EL (cell line): ENCODE measurements at regions not wholly inside any gene's neighbourhood (a gene's known extent, or its start where the extent isn't known, plus 50 kb on each side); places are given as distances from the start of the nearest gene placed in this dataset.

Source experiments
- DNase-seq: peaks from one replicate; pipeline ENCODE4 v3.0.0-alpha.2; 2016

DNA sequence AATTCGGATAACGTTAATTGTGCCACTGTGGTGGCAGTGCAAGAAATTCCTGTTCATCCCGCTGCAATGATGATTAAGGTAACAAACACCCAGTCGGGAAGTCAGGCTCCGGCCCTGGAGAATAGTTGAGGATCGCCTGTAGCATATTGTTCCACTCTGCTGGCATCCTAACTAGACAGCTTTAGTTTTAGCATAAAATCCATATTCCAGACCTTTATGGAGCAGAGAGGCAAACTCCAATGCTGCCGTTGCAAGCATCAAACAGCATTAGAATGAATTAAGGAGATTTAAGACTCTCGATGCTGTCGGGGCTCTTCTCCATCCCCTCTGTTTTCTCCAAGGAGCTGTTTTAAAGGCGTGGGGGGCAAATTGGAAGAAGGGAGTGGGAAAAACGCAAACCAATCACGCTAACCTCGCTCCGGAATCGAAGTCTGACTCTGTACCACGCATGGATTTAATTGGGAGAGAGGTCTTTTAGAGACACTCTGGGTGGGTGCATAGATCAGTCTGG, 660.4 kb downstream of the VRK1 start:
- DNase-seq = no peak

DNA sequence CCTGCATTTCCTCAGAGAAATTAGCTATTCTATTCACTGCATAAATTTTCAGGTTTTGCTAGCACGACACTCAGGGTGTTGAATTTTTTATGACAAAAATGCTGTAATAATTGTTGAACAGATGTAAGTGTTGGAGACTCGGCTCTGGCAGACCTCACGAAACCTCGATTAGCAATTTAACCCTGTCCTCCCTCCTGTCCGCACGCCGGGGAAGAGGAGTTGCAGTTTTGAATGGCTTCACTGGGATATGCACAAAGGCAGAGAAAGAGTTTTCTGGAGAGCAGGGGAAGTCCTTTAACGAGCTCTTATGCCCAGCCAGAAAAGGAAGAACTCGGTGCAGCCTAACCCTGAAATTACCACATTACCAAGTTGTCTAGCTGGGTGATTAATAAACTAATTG, 661.1 kb downstream of the VRK1 start:
- no peak for DNase-seq

DNA sequence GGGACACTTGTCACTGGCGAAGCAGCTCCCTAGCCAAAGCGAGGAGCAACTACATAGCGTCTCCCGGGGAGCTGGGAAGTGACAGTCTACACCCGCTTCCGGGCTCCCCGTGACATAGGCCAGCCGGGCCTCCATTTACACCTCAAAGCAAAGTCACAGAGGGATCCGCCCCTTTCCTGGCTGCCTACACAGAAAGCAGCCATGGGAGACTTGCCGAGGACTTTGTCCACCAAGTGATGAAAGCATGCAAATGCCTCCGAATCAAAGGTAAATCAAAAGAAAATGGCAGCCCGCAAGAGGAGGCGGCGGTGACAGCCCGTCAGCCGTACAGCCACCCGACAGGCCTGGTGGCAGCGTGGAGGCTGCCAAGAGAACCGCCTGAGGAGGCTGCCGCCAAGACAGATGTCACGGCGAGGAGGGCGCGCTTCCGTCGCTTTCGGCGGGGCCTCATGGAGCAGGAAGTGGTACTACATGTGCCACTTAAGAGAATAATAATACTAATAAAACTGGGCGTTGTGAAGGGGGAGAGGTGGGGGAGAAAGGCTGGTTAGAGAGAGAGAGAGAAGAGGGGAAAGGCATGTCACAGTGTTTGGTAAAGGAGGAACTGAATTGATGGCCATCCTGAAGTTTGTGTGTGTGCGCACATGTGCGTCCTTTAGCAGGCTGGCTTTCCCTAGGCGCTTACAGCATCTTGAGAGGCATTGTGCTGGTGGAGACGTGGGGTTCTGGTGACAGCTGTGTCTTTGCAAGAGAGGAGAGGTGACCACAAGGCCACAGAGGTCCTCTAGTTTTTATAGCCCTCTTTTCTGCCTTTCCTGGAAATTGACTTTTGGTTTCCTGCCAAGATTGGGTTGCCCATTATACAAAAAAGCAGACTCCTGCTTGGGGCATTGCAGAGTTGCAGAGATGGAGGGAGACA, 661.7 kb downstream of the VRK1 start:
- DNase-seq = no peak

- no peak for DNase-seq
Observed at GRCh38 chr14:97462081-97462480, 664.9 kb downstream of the VRK1 start.

GRCh38 chr14:97468220-97468619, 671.0 kb downstream of the VRK1 start:
- DNase-seq = no peak

DNA sequence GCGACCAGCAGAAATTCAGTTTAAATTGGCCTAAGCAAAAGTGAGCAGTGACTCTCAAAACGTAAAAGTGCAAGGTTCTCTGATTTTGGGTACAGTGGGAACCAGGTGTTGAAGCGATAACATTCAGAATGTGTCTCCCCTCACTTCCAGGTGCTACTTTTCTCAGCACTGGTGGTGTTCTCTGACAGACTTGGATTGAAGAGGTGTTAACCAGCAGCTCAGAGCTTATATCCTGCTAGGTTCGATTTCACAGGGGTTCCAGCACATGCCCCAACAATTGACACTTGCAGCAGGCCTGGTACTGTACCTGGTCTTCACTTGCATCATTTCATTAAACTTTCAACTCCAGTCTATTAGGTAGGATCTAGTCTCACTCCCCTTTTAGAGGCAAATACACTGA, 680.2 kb downstream of the VRK1 start:
- DNase-seq = no peak

DNA sequence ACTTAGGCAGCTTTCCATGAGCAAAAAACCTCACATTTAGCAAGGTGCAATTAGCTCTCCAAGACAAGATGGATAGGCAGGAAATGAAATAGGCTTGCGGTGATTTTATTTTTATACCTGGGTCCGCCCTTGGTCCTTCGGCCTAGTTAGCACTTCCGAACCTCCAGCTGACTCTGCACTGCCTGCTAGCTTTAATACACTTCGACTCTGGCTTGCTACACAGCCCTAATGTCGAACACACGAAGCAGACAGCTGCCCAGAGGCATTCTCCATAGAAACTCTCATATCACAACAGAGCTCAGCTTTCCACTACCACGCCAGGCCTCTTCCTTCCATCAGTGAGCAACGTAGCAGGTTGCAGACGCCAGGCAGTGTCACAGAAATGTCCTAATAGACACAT, 688.0 kb downstream of the VRK1 start:
- DNase-seq = no peak

DNA sequence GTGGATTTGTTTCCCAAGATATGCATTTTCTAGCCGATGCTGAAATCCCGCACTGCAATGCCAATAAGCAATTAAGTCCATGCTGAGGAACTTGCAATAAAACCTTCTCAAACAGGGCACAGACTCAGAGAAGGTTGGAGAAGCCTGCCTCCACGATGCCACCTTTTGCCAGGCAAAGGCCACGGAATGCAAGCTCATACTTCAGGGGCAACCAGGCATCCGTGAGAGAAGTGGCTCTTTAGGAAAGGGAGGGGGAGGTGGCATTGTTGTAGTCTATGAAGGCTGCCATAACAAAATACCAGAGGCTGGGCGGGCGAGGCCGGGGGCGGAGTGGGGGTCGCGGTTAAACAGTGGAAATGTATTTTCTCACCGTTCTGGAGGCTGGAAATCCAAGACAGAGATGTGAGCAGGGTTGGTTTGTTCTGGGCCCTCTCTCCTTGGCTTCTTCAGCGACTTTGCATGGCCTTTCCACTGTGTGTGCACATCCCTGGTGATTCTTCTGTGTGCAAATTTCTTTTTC, 689.5 kb downstream of the VRK1 start:
- DNase-seq = no peak

DNA sequence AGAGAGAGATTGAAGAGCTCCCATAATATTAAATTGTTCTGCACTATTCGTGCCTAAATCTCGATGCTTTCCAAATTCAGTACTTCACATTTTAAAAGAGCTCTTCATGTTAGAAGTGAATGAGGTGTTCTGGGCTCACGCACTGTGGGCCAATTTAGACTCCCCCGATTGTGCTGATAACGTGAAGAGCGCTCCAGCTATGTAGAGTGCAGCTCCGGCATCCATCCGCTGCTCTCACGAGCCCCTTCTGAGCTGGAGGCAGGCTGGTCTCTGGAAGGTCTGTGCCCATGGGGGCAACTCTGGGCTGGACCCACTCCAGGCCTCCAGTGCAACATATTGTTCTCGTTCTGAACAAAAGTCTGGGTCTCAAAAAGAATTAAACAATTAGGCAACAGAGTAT, 692.6 kb downstream of the VRK1 start:
- DNase-seq = no peak

DNA sequence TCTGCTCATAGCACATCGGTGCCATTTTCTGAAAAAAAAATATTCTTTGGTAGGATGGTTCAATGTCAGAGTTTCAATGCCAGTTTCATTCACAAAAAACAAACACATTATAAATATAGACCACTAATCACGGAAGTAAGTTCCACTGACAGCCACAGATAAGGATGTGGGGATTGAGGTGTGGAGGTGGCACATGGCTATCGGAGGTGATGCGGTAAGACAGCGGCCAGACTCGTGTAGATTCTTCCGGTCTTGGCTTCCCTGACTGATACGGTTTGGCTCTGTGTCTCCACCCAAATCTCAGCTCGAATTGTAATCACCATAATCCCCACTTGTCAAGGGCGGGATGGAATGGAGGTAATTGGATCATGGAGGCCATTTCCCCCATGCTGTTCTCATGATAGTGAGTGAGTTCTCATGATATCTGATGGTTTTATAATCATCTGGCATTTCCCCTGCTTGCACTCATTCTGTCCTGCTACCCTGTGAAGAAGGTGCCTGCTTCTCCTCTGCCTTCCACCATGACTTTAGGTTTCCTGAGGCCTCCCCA, 693.4 kb downstream of the VRK1 start:
- no peak for DNase-seq

DNA sequence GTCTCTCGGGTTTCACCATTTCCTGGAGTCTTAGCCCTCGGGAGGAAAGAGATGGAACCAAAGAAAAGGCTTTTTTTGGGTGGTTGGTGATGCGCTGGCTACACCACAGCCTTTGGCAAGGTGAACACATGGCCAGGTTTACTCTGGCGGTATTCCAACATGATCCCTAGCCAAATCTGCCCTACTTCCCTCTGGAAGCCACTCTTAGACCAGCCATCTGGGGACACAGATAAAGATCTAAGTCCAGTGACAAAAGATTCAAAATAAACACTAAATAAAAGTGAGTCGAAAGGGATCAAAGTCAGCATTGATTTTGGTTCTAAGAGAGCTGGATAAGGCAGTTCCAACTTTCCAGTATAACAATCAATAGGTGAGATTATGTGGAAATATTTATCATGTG, 694.5 kb downstream of the VRK1 start:
- DNase-seq = no peak

- no peak for DNase-seq
Observed at GRCh38 chr14:97499790-97500481, 702.8 kb downstream of the VRK1 start.

DNA sequence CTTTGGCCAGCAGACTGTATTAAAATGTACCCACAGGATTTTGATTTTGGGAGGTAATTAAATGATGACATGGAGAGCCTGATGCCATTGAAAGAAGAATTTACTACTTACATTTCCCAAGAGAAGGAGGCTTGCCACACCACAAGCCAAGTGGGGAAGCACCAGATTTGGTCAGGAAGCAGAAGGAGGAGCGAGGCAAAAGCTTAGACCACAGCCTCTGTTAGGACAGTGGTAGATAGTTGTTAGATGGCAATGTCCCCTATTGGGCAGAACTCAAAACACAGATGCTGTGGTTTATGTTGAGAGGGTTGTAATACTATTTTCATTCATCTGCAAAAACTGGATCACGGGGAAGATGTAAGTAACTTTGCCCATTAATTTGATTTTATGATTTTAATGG, 709.4 kb downstream of the VRK1 start:
- no peak for DNase-seq

GRCh38 chr14:97513891-97514290, 716.7 kb downstream of the VRK1 start:
- no peak for DNase-seq

DNA sequence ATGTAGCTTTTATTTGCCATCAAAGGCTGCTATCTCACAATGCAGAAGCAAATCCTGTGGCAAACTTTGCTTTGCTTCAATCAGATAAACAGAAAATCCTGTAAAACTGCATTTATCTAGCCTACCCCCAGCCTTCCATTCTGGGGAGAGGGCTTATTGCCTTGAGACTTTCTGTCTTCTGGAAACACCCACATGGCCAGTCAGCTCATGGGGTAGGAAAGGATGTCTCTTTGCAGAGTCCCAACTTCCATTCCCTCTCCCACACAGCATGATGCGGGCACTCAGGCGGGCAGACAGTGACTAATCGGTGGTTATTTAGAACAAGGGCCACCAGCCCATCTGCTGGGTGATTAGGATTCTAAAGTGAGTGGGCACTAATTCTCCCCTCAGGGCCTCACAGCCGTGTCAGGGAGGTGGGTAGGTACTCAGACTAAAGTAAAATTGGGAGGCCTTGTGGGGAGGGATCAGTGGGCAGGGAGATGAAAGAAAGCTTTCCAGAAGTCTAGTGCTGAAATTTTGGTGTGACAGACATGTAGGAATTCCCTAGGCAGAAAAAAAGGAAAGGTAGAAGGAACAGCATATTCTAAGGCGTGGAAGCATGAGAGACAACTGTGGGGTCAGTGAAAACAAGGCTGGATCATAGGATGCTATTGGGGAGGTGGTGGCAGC, 720.5 kb downstream of the VRK1 start:
- no peak for DNase-seq

- no peak for DNase-seq
Observed at GRCh38 chr14:97523936-97524335, 726.8 kb downstream of the VRK1 start.

DNA sequence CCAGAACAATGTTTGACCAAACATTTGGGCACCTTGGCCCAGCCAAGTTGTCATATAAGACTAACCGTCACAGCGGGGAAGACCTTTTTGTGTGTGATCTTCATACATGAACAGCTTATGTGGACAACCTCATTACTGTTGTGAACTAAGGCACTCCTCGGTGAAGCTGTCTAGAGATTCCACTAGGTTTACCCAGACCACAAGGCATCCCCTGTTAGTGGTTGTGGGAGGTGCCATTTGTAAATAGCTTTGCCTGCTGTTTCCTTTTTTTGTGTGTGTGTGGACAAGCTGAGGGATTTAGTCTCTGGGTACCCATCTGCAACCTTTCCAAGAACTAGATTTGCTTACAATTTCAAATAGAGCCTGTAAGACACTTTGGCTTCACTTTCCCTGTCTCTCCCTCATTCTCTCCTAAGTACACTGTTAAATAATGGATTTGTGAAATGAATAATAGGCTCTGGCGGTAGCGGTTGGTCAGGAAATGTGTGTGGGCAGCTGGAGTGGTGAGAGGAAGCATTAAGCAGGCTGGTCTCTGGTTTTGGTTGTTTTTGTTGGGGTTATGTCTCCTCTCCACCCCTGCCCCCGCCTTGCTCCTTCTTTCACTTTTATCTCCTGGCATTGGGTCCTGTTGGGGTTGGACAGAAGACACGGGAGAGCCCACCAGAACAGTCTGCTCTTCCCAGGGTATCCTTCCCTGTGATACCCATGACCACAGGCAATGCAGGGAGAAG, 727.6 kb downstream of the VRK1 start:
- no peak for DNase-seq

- DNase-seq = no peak
Observed at GRCh38 chr14:97527993-97528392, 730.8 kb downstream of the VRK1 start.

DNA sequence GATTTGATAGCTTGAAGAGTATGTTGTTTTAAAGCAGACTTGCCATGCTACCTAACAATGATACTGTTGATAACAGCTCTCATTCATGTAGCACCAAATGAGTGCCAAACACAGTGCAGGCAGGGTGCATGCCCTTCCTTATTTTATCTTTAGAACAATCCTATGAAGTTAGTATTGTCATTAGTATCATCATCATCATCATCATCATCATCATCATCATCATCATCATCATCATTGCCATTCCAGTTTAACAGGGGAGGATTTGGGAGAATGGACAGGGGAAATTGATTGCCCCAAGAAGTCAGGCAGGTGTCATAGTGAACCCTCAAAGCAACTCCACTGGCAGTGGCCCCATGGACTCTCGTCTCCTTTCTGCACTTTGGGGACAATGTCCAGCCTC, 734.9 kb downstream of the VRK1 start:
- DNase-seq = no peak

DNA sequence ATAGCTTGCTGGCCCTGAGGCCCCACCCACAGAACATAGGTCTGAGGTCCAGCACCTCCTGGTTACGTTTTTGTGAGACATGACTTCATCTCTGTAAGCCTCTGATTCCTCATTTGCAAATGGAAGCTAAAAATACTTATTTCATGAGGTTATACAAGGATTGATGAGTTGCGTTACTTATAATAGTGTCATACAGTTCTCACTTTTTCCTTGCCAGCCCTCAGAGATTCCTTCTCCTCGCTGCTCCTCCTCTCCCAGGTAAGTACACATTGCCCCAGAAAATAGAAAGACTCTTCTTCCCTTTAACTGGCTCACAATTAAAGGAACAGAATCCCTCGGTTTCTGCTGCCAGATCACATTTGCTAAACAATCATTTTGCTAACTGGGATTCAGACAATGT, 739.2 kb downstream of the VRK1 start:
- DNase-seq = no peak

GRCh38 chr14:97538749-97539410, 741.7 kb downstream of the VRK1 start:
- DNase-seq = no peak

DNA sequence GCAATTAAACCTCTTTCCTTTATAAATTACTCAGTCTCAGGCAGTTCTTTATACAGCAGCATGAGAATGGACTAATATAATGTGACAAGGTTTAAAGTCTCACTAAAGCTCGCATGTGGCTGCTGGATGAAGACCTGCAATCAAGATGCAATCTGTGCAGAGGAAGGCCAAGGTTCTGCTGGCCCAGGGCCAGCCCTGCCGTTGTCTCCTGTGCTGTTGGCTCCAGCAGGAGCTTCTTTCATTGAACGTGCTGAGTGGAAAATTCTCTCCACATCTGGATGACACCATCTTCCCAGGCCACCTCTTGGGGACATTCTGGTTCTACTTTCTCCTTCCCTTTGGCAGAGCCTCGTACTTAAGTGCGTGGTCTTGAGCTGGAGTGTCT, 742.2 kb downstream of the VRK1 start:
- DNase-seq = no peak
